ENCODE measurements at regions not wholly inside any gene's neighbourhood (a gene's known extent, or its start where the extent isn't known, plus 50 kb on each side); places are given as distances from the start of the nearest gene placed in this dataset.

DNA sequence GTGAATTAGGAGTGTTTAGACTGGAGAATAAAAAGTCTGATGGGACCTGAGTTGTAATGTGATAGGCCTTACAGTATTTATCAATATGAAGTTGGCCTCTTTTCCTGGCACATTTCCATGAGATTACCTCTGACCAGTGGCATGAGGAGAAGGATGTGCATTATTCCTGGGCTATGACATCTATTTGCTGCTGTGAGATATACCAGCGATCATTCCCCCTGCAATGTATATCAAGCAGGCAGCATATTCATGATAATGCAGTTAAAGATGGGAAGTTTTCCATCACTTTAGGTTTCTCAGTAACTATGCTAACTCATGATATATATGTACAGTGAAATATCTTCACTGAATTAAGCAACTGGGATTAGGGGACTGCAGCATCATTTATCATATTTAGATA is 142.8 kb upstream of the MBL2 start:
- no peak for TF ChIP-seq CTCF (IDR thresholded peaks at IDR 0.05; ENCODE audit: extremely low read depth, missing control alignments)
- DNase-seq (ENCODE audit: low spot score), result no peak

GRCh38 chr10:52911163-52911562 is 138.6 kb upstream of the MBL2 start:
- no peak for DNase-seq (ENCODE audit: low spot score)
- TF ChIP-seq CTCF (IDR thresholded peaks at IDR 0.05; ENCODE audit: extremely low read depth, missing control alignments), result no peak

GRCh38 chr10:52908478-52908877 is 135.9 kb upstream of the MBL2 start:
- no peak for TF ChIP-seq CTCF (IDR thresholded peaks at IDR 0.05; ENCODE audit: extremely low read depth, missing control alignments)
- no peak for DNase-seq (ENCODE audit: low spot score)

DNA sequence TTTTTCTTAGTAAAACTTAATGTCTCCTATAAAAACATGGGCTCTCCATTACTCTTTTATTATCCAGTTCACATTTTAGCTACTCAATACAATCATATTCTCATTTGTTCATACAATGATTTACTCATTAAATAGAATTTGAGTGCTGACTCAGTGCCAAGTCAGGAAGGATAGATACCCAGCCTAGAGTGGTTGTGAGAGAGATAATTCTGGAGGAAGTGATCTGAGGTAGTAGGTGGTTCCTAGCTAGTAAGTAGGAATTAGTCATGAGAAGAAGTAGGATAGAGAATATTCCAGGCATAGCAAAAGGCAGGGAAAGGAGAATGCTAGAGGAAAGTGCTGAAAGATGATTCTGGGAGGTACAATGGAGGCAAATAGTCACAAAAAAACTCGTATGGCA is 133.5 kb upstream of the MBL2 start:
- no peak for DNase-seq (ENCODE audit: low spot score)
- no peak for TF ChIP-seq CTCF (IDR thresholded peaks at IDR 0.05; ENCODE audit: extremely low read depth, missing control alignments)

DNA sequence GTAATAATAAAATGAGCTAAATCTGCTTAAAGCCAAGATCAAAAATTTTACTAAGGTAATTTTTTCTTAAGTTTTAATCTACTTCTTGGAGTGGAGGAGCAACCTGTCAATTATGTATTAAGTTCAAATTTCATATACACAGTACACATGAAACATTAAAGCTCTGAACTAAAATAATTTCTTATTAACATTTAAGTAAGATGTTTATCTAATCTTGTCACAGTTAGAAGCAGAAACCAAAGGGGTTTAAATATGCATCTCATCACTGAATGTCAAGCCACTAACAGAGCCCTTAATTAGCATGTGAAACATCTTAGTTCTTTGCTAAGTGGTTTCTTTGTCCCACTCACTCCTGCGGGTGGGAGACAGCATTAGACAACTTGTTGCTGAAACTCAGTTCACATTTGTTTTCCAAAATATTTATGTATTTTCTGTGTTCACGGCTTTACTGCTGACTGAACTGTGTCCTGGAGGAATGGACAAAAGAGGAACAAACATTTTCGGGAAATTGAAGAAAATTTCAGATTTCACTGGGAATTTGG is 130.9 kb upstream of the MBL2 start:
- TF ChIP-seq CTCF (IDR thresholded peaks at IDR 0.05; ENCODE audit: extremely low read depth, missing control alignments), result no peak
- no peak for DNase-seq (ENCODE audit: low spot score)

GRCh38 chr10:52900593-52900992 is 128.0 kb upstream of the MBL2 start:
- DNase-seq (ENCODE audit: low spot score), result no peak
- TF ChIP-seq CTCF (IDR thresholded peaks at IDR 0.05; ENCODE audit: extremely low read depth, missing control alignments), result no peak

DNA sequence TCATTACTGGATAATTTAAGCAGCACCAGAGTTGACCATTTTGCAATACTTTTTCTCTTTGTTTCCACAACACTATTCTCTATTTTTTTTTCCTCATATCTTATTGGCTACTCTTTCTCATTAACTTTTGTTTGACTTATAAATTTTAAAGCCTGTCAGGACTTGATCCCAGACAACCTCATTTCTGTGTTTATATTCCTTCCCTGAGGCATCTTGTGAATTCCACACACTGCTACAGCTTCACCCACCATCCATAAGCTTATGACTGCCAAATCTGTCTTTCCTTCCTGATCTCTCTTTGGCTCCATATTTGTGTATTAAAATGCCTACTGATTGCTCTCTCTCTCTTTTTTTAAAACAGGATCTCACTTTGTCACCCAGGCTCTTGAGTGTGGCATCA is 124.6 kb upstream of the MBL2 start:
- TF ChIP-seq CTCF (IDR thresholded peaks at IDR 0.05; ENCODE audit: extremely low read depth, missing control alignments), result no peak
- DNase-seq (ENCODE audit: low spot score), result no peak
